ENCODE measurements at regions not wholly inside any gene's neighbourhood (a gene's known extent, or its start where the extent isn't known, plus 50 kb on each side); places are given as distances from the start of the nearest gene placed in this dataset.
"Not testable (repeated sequence)": the region's sequence is repeated elsewhere in the genome, so short reads cannot be mapped to it uniquely, and the experiment has no call there.

DNA sequence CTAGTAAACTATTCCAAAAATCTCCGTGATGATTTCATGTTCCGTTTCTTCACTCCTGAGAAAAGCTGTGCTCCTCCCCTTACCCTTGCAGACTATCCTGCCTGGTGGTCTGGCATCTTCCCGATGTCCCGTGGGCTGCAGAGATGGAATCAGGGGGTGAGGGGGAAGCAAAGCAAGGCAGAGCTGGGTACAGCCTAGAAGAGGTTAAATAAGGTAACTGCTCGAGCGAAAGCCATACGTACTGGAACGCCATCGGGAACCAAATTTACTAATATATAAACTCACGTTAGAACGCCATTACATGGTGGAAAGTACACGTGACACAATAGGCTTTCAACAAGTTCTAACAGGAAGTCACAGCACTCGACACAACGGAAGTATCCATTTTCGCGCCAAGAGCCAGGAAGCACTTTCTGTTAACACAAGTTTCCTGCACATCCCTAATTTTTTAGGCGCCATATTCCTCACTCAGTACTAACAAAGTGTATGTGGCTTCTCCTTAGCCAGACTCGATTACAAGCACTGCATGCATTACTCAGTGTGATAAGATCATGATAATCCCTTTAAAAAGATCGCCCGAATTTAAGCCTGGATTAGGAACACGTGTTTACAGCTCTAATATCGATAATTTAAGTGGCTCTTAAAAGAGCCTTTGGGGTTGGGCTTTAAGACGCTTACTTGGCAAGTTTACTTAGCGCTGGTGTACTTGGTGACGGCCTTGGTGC, 101.6 kb upstream of the PRSS16 start:
- no peaks in the 10 kb centered on the region; the same call in 1 of the 2 replicates for H3K36me3 ChIP-seq (ENCODE audit: control insufficient read depth, insufficient read depth, low read length)
- no peaks in the 10 kb centered on the region for H3K9me3 ChIP-seq (ENCODE audit: control insufficient read depth, insufficient read depth, low read length)
- peaks cover 4% of the 10 kb centered on the region; the same call in 1 of the 2 replicates for H3K4me1 ChIP-seq (ENCODE audit: control insufficient read depth, insufficient read depth, low read length)
- no CpG with 5 or more reads among the region's 25 CpGs for WGBS (ENCODE audit: insufficient coverage, insufficient read length)
- DNase-seq (ENCODE audit: low read depth, low spot score) = no peak
- peak overlapping the region; percentile 53; the same call in 1 of the 2 replicates for H3K4me3 ChIP-seq (ENCODE audit: low read length)
- H3K27me3 ChIP-seq (ENCODE audit: control insufficient read depth, insufficient read depth, low read length) = no peaks in the 10 kb centered on the region
- no peak overlapping the region for H3K27ac ChIP-seq (ENCODE audit: low read length)

DNA sequence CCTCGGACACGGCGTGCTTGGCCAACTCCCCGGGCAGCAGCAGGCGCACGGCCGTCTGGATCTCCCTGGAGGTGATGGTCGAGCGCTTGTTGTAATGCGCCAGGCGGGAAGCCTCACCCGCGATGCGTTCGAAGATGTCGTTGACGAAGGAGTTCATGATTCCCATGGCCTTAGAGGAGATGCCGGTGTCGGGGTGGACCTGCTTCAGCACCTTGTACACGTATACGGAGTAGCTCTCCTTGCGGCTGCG, 101.1 kb upstream of the PRSS16 start:
- H3K27ac ChIP-seq (ENCODE audit: low read length); H3K36me3 ChIP-seq (ENCODE audit: control insufficient read depth, insufficient read depth, low read length); H3K4me1 ChIP-seq (ENCODE audit: control insufficient read depth, insufficient read depth, low read length); H3K9me3 ChIP-seq (ENCODE audit: control insufficient read depth, insufficient read depth, low read length); DNase-seq (ENCODE audit: low read depth, low spot score); H3K27me3 ChIP-seq (ENCODE audit: control insufficient read depth, insufficient read depth, low read length): not testable (repeated sequence)
- peak overlapping the region; percentile 53; the same call in 1 of the 2 replicates for H3K4me3 ChIP-seq (ENCODE audit: low read length)
- WGBS (ENCODE audit: insufficient coverage, insufficient read length) = no CpG with 5 or more reads among the region's 23 CpGs

DNA sequence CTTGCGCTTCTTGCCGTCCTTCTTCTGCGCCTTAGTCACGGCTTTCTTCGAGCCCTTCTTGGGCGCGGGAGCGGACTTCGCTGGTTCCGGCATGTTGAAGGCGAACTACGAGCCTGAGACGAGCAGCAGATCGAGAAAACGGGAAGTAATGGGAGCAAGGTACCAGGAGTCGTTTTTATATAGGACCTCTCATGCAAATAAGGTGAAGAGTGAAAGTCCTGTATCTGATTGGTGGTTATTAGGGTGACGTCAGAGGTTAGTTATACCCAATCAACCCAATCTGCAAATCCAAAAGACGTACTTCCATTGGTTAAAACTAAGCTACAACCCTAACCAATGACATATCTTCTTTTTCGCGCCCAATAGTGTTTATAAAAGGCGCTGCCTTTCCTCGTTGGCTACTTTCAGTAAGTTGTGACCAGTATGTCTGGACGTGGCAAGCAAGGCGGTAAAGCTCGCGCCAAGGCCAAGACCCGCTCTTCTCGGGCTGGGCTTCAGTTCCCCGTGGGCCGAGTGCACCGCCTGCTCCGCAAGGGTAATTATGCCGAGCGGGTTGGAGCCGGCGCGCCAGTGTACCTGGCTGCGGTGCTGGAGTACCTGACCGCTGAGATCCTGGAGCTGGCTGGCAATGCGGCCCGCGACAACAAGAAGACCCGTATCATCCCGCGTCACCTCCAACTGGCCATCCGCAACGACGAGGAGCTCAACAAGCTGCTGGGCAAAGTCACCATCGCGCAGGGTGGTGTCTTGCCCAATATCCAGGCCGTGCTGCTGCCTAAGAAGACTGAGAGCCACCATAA, 100.6 kb upstream of the PRSS16 start:
- no CpG with 5 or more reads among the region's 51 CpGs for WGBS (ENCODE audit: insufficient coverage, insufficient read length)
- peak; percentile 98 for DNase-seq (ENCODE audit: low read depth, low spot score)
- Histone ChIP-seq H3K27ac (ENCODE audit: low read length) (peak overlapping the region; percentile 3), H3K36me3 (ENCODE audit: control insufficient read depth, insufficient read depth, low read length) (no peaks in the 10 kb centered on the region; the same call in 1 of the 2 replicates), H3K4me1 (ENCODE audit: control insufficient read depth, insufficient read depth, low read length) (peaks cover 2% of the 10 kb centered on the region; the same call in 1 of the 2 replicates), H3K4me3 (ENCODE audit: low read length) (peak overlapping the region; percentile 63; the same call in 1 of the 2 replicates), H3K9me3 (ENCODE audit: control insufficient read depth, insufficient read depth, low read length) (no peaks in the 10 kb centered on the region), H3K27me3 (ENCODE audit: control insufficient read depth, insufficient read depth, low read length) (no peaks in the 10 kb centered on the region)

DNA sequence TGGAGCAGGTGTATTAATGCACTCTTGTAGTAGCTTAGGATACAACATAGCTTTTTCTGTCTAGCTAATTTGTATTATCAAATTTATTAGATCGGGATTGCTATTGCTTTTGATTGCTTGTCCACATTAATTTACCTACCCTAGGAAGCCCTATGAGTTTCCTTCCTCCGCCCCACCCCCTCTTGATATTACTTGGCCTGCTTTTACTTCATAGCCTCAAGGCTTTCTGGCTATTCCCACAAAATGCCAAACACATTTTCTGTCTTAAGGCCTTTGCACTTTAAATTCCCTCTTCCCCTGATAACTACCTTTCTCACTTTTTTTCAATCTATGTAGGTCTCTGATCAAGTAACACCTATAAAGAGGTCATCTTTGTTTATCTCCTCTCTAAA, 99.1 kb upstream of the PRSS16 start:
- Histone ChIP-seq H3K4me1 (ENCODE audit: control insufficient read depth, insufficient read depth, low read length) (peaks cover 2% of the 10 kb centered on the region; the same call in 1 of the 2 replicates), H3K36me3 (ENCODE audit: control insufficient read depth, insufficient read depth, low read length) (no peaks in the 10 kb centered on the region; the same call in 1 of the 2 replicates), H3K27ac (ENCODE audit: low read length) (no peak overlapping the region), H3K4me3 (ENCODE audit: low read length) (no peak overlapping the region), H3K27me3 (ENCODE audit: control insufficient read depth, insufficient read depth, low read length) (no peaks in the 10 kb centered on the region), H3K9me3 (ENCODE audit: control insufficient read depth, insufficient read depth, low read length) (no peaks in the 10 kb centered on the region)
- no peak for DNase-seq (ENCODE audit: low read depth, low spot score)
- WGBS (ENCODE audit: insufficient coverage, insufficient read length) = no CpG with 5 or more reads among the region's 2 CpGs

DNA sequence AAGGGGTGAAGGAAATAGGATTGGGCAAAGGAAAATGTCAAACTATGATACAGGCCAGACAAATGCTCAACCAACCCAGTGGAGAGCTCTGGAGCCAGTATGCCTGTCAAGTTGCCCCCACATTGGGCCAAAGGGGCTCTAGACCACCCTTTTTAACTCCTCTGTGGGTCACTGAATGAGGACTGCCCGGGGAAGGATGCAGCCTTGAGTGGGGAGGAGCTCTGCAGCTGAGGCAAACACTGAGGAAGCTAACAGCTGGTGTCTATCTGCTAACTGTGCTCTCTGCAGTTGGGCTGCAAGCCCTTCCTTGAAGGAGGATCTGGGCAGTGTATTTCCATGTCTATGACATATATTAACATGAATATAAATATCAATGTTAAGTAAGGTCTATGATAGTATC, 98.4 kb upstream of the PRSS16 start:
- Histone ChIP-seq H3K9me3 (ENCODE audit: control insufficient read depth, insufficient read depth, low read length) (no peaks in the 10 kb centered on the region), H3K36me3 (ENCODE audit: control insufficient read depth, insufficient read depth, low read length) (no peaks in the 10 kb centered on the region), H3K27me3 (ENCODE audit: control insufficient read depth, insufficient read depth, low read length) (no peaks in the 10 kb centered on the region), H3K4me1 (ENCODE audit: control insufficient read depth, insufficient read depth, low read length) (peaks cover 2% of the 10 kb centered on the region; the same call in 1 of the 2 replicates), H3K4me3 (ENCODE audit: low read length) (no peak overlapping the region), H3K27ac (ENCODE audit: low read length) (no peak overlapping the region)
- no CpG with 5 or more reads among the region's 1 CpG for WGBS (ENCODE audit: insufficient coverage, insufficient read length)
- DNase-seq (ENCODE audit: low read depth, low spot score) = no peak

DNA sequence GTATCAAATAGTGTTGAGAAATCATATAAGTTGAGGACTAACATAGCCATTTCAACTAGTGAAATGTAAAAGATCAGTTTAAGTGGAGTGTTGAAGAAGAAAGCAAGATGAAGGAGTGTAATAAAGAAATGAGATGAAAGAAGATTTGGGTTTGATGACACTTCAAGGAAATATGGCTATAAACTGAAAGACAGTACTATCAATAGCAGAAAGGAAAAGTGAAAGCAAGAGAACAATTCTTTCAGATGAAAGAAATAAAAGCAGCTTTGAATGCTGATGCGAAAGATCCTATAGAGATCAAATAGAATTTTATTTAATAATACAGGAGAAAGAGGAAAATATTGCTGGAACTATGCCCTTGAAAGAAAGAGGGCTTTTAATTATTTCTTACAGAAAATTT, 92.8 kb upstream of the PRSS16 start:
- no peaks in the 10 kb centered on the region for H3K27me3 ChIP-seq (ENCODE audit: control insufficient read depth, insufficient read depth, low read length)
- no CpG with 5 or more reads among the region's 1 CpG for WGBS (ENCODE audit: insufficient coverage, insufficient read length)
- DNase-seq (ENCODE audit: low read depth, low spot score) = no peak
- H3K9me3 ChIP-seq (ENCODE audit: control insufficient read depth, insufficient read depth, low read length) = no peaks in the 10 kb centered on the region
- H3K4me1 ChIP-seq (ENCODE audit: control insufficient read depth, insufficient read depth, low read length) = no peaks in the 10 kb centered on the region
- H3K36me3 ChIP-seq (ENCODE audit: control insufficient read depth, insufficient read depth, low read length) = no peaks in the 10 kb centered on the region
- no peak overlapping the region for H3K4me3 ChIP-seq (ENCODE audit: low read length)
- H3K27ac ChIP-seq (ENCODE audit: low read length) = no peak overlapping the region

DNA sequence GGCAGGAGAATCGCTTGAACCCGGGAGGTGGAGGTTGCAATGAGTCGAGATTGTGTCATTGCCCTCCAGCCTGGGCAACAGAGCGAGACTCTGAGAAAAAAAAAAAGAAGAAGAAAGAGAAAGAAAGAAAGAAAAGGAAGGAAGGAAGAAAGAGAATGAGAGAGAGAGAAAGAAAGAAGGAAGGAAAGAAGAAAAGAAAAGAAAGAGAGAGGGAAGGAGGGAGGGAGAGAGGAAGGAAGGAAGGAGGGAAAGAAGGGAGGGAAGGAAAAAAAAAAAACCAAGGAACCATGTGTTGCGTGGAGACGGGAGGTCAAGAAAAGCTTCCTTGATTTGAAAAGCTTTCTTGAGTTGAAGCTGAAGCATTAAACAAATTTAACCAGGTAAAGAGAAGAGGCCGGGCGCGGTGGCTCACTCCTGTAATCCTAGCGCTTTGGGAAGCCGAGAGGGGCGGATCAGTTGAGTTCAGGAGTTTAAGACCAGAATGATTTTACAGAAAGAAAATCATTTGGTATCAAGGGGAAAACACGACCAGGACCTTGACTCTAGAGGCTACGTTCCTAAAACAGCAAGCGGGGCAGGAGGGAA, 90.5 kb upstream of the PRSS16 start:
- peak overlapping the region; percentile 67; the same call in 1 of the 2 replicates for H3K4me3 ChIP-seq (ENCODE audit: low read length)
- no peak for DNase-seq (ENCODE audit: low read depth, low spot score)
- no CpG with 5 or more reads among the region's 15 CpGs for WGBS (ENCODE audit: insufficient coverage, insufficient read length)
- no peaks in the 10 kb centered on the region for H3K4me1 ChIP-seq (ENCODE audit: control insufficient read depth, insufficient read depth, low read length)
- H3K27me3 ChIP-seq (ENCODE audit: control insufficient read depth, insufficient read depth, low read length) = no peaks in the 10 kb centered on the region
- H3K36me3 ChIP-seq (ENCODE audit: control insufficient read depth, insufficient read depth, low read length) = no peaks in the 10 kb centered on the region
- H3K9me3 ChIP-seq (ENCODE audit: control insufficient read depth, insufficient read depth, low read length) = no peaks in the 10 kb centered on the region
- no peak overlapping the region for H3K27ac ChIP-seq (ENCODE audit: low read length)

DNA sequence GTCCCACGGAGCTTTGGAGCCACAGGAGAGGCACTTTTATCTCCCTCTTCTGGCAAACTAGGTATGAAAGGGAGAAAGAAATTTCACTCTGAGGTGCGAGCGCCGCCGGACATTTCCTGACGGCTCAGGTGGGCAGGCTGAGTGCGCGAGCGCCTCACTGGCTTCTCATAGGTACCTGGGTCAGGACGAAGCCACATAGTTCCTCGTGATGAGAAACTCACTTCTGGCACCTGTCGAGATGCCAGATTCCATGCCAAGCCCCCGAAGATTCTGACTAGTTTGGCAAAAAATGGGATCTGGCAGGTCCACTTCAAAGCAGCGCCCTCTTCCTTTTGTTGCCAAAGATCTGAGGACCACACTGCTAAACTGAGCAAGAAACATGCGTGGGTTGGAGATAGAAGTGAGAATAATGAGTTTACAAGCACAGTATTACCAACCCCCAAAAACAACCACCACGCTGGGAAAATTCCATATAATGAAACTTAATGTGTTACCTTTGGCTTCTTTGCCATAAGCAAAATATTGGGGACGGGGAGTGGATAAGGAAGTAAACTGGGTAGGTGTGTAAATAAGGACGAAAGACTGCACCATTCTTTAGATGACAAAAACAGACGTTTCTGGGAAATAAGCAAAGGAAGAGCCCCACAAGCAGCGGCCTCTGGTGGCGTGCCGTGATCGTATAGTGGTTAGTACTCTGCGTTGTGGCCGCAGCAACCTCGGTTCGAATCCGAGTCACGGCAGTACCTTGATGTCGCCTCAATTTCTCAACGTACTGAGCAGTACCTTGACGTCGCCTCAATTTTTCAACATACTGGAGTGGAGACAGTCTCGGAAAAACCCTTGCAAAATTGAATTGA, 89.8 kb upstream of the PRSS16 start:
- Histone ChIP-seq H3K27me3 (ENCODE audit: control insufficient read depth, insufficient read depth, low read length) (no peaks in the 10 kb centered on the region), H3K4me3 (ENCODE audit: low read length) (peak overlapping the region; percentile 67; the same call in 1 of the 2 replicates), H3K36me3 (ENCODE audit: control insufficient read depth, insufficient read depth, low read length) (no peaks in the 10 kb centered on the region), H3K9me3 (ENCODE audit: control insufficient read depth, insufficient read depth, low read length) (no peaks in the 10 kb centered on the region), H3K4me1 (ENCODE audit: control insufficient read depth, insufficient read depth, low read length) (no peaks in the 10 kb centered on the region), H3K27ac (ENCODE audit: low read length) (no peak overlapping the region)
- no CpG with 5 or more reads among the region's 34 CpGs for WGBS (ENCODE audit: insufficient coverage, insufficient read length)
- no peak for DNase-seq (ENCODE audit: low read depth, low spot score)

DNA sequence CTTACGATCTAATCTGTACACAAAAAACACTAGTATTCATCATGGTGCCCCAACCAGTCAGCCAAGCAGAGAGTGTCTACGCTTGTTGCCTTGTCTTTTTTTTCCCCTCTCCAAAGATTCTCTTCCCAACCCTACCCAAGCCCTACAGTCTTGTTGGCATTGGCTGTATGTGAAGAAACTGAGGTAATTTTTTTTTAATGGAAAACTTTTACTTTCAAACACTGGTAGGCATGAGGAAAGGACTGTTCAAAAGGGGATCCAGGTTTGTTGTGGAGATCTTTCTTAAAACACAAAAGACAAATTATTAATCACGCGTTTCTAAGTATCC, 89.2 kb upstream of the PRSS16 start:
- H3K4me3 ChIP-seq (ENCODE audit: low read length) = no peak overlapping the region
- H3K4me1 ChIP-seq (ENCODE audit: control insufficient read depth, insufficient read depth, low read length) = no peaks in the 10 kb centered on the region
- H3K27me3 ChIP-seq (ENCODE audit: control insufficient read depth, insufficient read depth, low read length) = no peaks in the 10 kb centered on the region
- no peaks in the 10 kb centered on the region for H3K36me3 ChIP-seq (ENCODE audit: control insufficient read depth, insufficient read depth, low read length)
- no peaks in the 10 kb centered on the region for H3K9me3 ChIP-seq (ENCODE audit: control insufficient read depth, insufficient read depth, low read length)
- no CpG with 5 or more reads among the region's 4 CpGs for WGBS (ENCODE audit: insufficient coverage, insufficient read length)
- no peak overlapping the region for H3K27ac ChIP-seq (ENCODE audit: low read length)
- DNase-seq (ENCODE audit: low read depth, low spot score) = no peak

DNA sequence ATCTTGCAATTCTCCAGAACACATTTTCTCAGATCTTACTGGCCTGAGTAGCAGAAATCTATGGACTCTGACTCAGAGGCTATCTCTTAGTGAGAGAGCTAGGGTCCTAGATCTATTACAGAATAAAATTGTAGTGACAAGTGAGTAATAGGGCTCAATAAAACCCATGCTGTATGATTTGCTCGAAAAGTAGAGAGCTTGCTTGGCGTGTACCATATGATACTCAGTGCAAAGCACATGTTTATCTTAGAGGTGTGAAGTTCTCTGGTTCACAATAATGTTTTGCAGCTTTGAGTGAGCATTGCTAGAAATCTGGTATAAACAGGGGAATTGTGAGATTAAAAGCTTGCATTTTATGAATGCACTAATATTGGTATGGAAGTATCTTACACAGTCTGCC, 87.8 kb upstream of the PRSS16 start:
- no peak for DNase-seq (ENCODE audit: low read depth, low spot score)
- no CpG with 5 or more reads among the region's 2 CpGs for WGBS (ENCODE audit: insufficient coverage, insufficient read length)
- Histone ChIP-seq H3K4me3 (ENCODE audit: low read length) (no peak overlapping the region), H3K27ac (ENCODE audit: low read length) (no peak overlapping the region), H3K27me3 (ENCODE audit: control insufficient read depth, insufficient read depth, low read length) (no peaks in the 10 kb centered on the region), H3K4me1 (ENCODE audit: control insufficient read depth, insufficient read depth, low read length) (no peaks in the 10 kb centered on the region), H3K36me3 (ENCODE audit: control insufficient read depth, insufficient read depth, low read length) (no peaks in the 10 kb centered on the region), H3K9me3 (ENCODE audit: control insufficient read depth, insufficient read depth, low read length) (no peaks in the 10 kb centered on the region)
